ENCODE measurements at regions not wholly inside any gene's neighbourhood (a gene's known extent, or its start where the extent isn't known, plus 50 kb on each side); places are given as distances from the start of the nearest gene placed in this dataset.

- Mint-ChIP-seq H3K27ac (no peak overlapping the region), H3K36me3 (ENCODE audit: low read depth) (peaks cover 4% of the 10 kb centered on the region; the same call in 2 of the 3 replicates), H3K27me3 (ENCODE audit: insufficient read depth, low read depth, poor library complexity) (peaks cover 12% of the 10 kb centered on the region), H3K4me1 (peaks cover 8% of the 10 kb centered on the region; the same call in 2 of the 3 replicates), H3K9me3 (peaks cover 5% of the 10 kb centered on the region; the same call in 2 of the 3 replicates), H3K4me3 (peak overlapping the region; percentile 95)
- ATAC-seq, result peak; percentile 57
- Histone ChIP-seq H3K27me3 (ENCODE audit: insufficient read depth) (peaks cover 12% of the 10 kb centered on the region), H3F3A (replicated peaks; ENCODE audit: low read depth) (no peaks in the 10 kb centered on the region), H3K4me2 (peak overlapping the region; percentile 77), H3K27ac (ENCODE audit: low read depth) (no peak overlapping the region), H3K9me2 (ENCODE audit: insufficient read depth) (no peaks in the 10 kb centered on the region), H2AFZ (peak overlapping the region; percentile 88), H3K36me3 (ENCODE audit: insufficient read depth) (no peaks in the 10 kb centered on the region), H3K4me3 (peak overlapping the region; percentile 71), H3K4me1 (ENCODE audit: insufficient read depth) (no peaks in the 10 kb centered on the region), H3K79me2 (replicated peaks; ENCODE audit: insufficient read depth) (no peaks in the 10 kb centered on the region), H4K20me1 (replicated peaks; ENCODE audit: insufficient read depth) (no peaks in the 10 kb centered on the region)
- peak; percentile 54 for DNase-seq (ENCODE audit: low spot score)
- TF ChIP-seq EZH2phosphoT487 (IDR thresholded peaks at IDR 0.05; ENCODE audit: unreplicated experiment) (no peak), ZNF462 (CRISPR knock-in tag; IDR thresholded peaks at IDR 0.05) (no peak), CTCF (conservative IDR thresholded peaks at IDR 0.05; ENCODE audit: low read depth in 2 of 2) (no peak), ZNF331 (CRISPR knock-in tag; IDR thresholded peaks at IDR 0.05; ENCODE audit: low read depth) (no peak), STAT1 (IDR thresholded peaks at IDR 0.05; ENCODE audit: unreplicated experiment) (no peak), REST (IDR thresholded peaks at IDR 0.05; ENCODE audit: unreplicated experiment) (no peak)
These were observed 144.3 kb upstream of the ZNF184 start for GRCh38 chr6:27617046-27617687.
